Hepatocyte (in vitro differentiated cells): ENCODE measurements at regions not wholly inside any gene's neighbourhood (a gene's known extent, or its start where the extent isn't known, plus 50 kb on each side); places are given as distances from the start of the nearest gene placed in this dataset.

Experiments used
- EZH2 ChIP-seq: fragments of 200-600 bp; sonication (generic); IDR thresholded peaks from 2 replicates; pipeline ENCODE4 v1.6.1; 2016; ENCODE audit warnings: antibody characterized with exemption, mild to moderate bottlenecking, borderline replicate concordance
- EZH2phosphoT487 ChIP-seq: fragments of 200-600 bp; sonication (generic); IDR thresholded peaks from one replicate; pipeline ENCODE4 v1.6.1; 2018; ENCODE audit warnings: antibody characterized with exemption, mild to moderate bottlenecking, low read depth, moderate library complexity; ENCODE audit not compliant: unreplicated experiment, severe bottlenecking
- TF ChIP-seq, protein P1 (sequence below): fragments of 200-600 bp; sonication (generic); IDR thresholded peaks from 2 replicates; pipeline ENCODE4 v1.5.1; 2016; ENCODE audit warnings: antibody characterized with exemption, mild to moderate bottlenecking; ENCODE audit not compliant: poor library complexity

DNA sequence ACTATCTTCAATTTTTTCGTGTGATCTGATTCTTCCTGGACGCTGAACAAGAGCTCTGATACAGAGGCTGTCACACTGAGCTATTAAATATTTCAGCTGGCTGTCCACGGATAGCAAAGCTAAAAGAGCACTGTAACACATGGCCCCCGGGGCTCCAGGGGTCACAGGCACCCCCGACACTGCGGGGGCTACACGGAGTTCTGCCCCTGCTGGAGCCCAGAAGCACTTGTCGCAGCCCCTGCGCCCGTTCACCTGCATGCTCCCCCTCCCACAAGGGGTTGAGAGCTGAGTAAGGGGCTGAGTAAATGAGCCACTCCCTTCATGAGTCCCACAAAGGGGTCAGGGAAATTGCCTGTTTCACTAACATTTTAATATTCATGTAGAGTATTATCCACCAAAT lies 316.3 kb downstream of the TMEM167A start:
- TF ChIP-seq, protein P1, sequence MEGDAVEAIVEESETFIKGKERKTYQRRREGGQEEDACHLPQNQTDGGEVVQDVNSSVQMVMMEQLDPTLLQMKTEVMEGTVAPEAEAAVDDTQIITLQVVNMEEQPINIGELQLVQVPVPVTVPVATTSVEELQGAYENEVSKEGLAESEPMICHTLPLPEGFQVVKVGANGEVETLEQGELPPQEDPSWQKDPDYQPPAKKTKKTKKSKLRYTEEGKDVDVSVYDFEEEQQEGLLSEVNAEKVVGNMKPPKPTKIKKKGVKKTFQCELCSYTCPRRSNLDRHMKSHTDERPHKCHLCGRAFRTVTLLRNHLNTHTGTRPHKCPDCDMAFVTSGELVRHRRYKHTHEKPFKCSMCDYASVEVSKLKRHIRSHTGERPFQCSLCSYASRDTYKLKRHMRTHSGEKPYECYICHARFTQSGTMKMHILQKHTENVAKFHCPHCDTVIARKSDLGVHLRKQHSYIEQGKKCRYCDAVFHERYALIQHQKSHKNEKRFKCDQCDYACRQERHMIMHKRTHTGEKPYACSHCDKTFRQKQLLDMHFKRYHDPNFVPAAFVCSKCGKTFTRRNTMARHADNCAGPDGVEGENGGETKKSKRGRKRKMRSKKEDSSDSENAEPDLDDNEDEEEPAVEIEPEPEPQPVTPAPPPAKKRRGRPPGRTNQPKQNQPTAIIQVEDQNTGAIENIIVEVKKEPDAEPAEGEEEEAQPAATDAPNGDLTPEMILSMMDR, result no peak
- TF ChIP-seq EZH2phosphoT487, result no peak
- TF ChIP-seq EZH2, result no peak
